HG03064 (cell line): ENCODE measurements at regions not wholly inside any gene's neighbourhood (a gene's known extent, or its start where the extent isn't known, plus 50 kb on each side); places are given as distances from the start of the nearest gene placed in this dataset.
"Not testable (repeated sequence)": the region's sequence is repeated elsewhere in the genome, so short reads cannot be mapped to it uniquely, and the experiment has no call there.

Experiments
- ATAC-seq: cut with Tn5 transposase; IDR thresholded peaks from one replicate; pipeline ENCODE4 v1.9.1; 2021; ENCODE audit warnings: low read depth; ENCODE audit not compliant: unreplicated experiment

- ATAC-seq = no peak
Observed at GRCh38 chr6:91082311-91082832, 495.5 kb upstream of the MAP3K7 start.

- ATAC-seq = no peak
Observed at GRCh38 chr6:91081452-91082067, 494.7 kb upstream of the MAP3K7 start.

GRCh38 chr6:91080871-91081270 lies 494.0 kb upstream of the MAP3K7 start:
- ATAC-seq = no peak

GRCh38 chr6:91079969-91080368 lies 493.1 kb upstream of the MAP3K7 start:
- ATAC-seq = no peak

GRCh38 chr6:91075244-91075976 lies 488.5 kb upstream of the MAP3K7 start:
- ATAC-seq = no peak

GRCh38 chr6:91063362-91063761 lies 476.5 kb upstream of the MAP3K7 start:
- ATAC-seq = no peak

GRCh38 chr6:91057689-91058088 lies 470.8 kb upstream of the MAP3K7 start:
- no peak for ATAC-seq

GRCh38 chr6:91055959-91056358 lies 469.1 kb upstream of the MAP3K7 start:
- no peak for ATAC-seq

- not testable (repeated sequence) for ATAC-seq
Observed at GRCh38 chr6:91052473-91053450, 465.9 kb upstream of the MAP3K7 start.

GRCh38 chr6:91045161-91045560 lies 458.3 kb upstream of the MAP3K7 start:
- no peak for ATAC-seq

- ATAC-seq = no peak
Observed at GRCh38 chr6:91043751-91044150, 456.9 kb upstream of the MAP3K7 start.

- no peak for ATAC-seq
Observed at GRCh38 chr6:91042656-91043055, 455.8 kb upstream of the MAP3K7 start.

- ATAC-seq = no peak
Observed at GRCh38 chr6:91033964-91034363, 447.1 kb upstream of the MAP3K7 start.

GRCh38 chr6:91031581-91031980 lies 444.7 kb upstream of the MAP3K7 start:
- ATAC-seq = no peak

- no peak for ATAC-seq
Observed at GRCh38 chr6:91029211-91029610, 442.3 kb upstream of the MAP3K7 start.

GRCh38 chr6:91023529-91023928 lies 436.7 kb upstream of the MAP3K7 start:
- no peak for ATAC-seq

- ATAC-seq = peak; percentile 65
Observed at GRCh38 chr6:91020744-91021143, 433.9 kb upstream of the MAP3K7 start.

- ATAC-seq = no peak
Observed at GRCh38 chr6:91018586-91018985, 431.7 kb upstream of the MAP3K7 start.

- no peak for ATAC-seq
Observed at GRCh38 chr6:91013511-91013910, 426.6 kb upstream of the MAP3K7 start.

GRCh38 chr6:90997076-90997475 lies 410.2 kb upstream of the MAP3K7 start:
- no peak for ATAC-seq

GRCh38 chr6:90993770-90994169 lies 406.9 kb upstream of the MAP3K7 start:
- ATAC-seq = no peak
